SJSA1 (cell line): ENCODE measurements at regions not wholly inside any gene's neighbourhood (a gene's known extent, or its start where the extent isn't known, plus 50 kb on each side); places are given as distances from the start of the nearest gene placed in this dataset.
"Not testable (repeated sequence)": the region's sequence is repeated elsewhere in the genome, so short reads cannot be mapped to it uniquely, and the experiment has no call there.

ENCODE experiments used
- DNase-seq, 2 experiments: peaks; one replicate each; pipeline ENCODE4 v3.0.0-alpha.2; 2015 to 2020; ENCODE audit warnings: low spot score in 2 of 2, low read depth in 1 of 2
- H3K27ac ChIP-seq: fragments of 250-450 bp; sonication (Bioruptor Pico); 2 replicates; pipeline ENCODE4 v1.5.1; 2020; ENCODE audit warnings: mild to moderate bottlenecking, moderate library complexity
- H3K27me3 ChIP-seq: fragments of 250-450 bp; sonication (Bioruptor Pico); replicated peaks from 2 replicates; pipeline ENCODE4 v1.5.1; 2020; ENCODE audit warnings: mild to moderate bottlenecking, moderate library complexity
- H3K36me3 ChIP-seq: fragments of 250-450 bp; sonication (Bioruptor Pico); 2 replicates; pipeline ENCODE4 v1.5.1; 2020; ENCODE audit warnings: mild to moderate bottlenecking
- H3K4me1 ChIP-seq: fragments of 250-450 bp; sonication (Bioruptor Pico); replicated peaks from 2 replicates; pipeline ENCODE4 v1.6.1; 2021; ENCODE audit warnings: mild to moderate bottlenecking
- H3K4me3 ChIP-seq: fragments of 250-450 bp; sonication (Bioruptor Pico); 2 replicates; pipeline ENCODE4 v1.5.1; 2020; ENCODE audit warnings: mild to moderate bottlenecking
- H3K9me3 ChIP-seq: fragments of 250-450 bp; sonication (Bioruptor Pico); replicated peaks from 2 replicates; pipeline ENCODE4 v1.5.1; 2020; ENCODE audit warnings: mild to moderate bottlenecking

- H3K4me1 ChIP-seq, H3K4me3 ChIP-seq, H3K27ac ChIP-seq, H3K9me3 ChIP-seq, H3K27me3 ChIP-seq, H3K36me3 ChIP-seq, DNase-seq: not testable (repeated sequence)
These were observed 84.9 kb upstream of the G2E3 start for GRCh38 chr14:30473846-30474696.

- DNase-seq: no peak
- H3K9me3 ChIP-seq: no peaks in the 10 kb centered on the region
- H3K4me1 ChIP-seq: no peaks in the 10 kb centered on the region
- no peaks in the 10 kb centered on the region for H3K27me3 ChIP-seq
- H3K27ac ChIP-seq: no peak overlapping the region
- H3K4me3 ChIP-seq: no peak overlapping the region
- no peaks in the 10 kb centered on the region for H3K36me3 ChIP-seq
These were observed 76.7 kb upstream of the G2E3 start for GRCh38 chr14:30482276-30482675.

- H3K4me3 ChIP-seq: no peak overlapping the region
- no peaks in the 10 kb centered on the region for H3K4me1 ChIP-seq
- H3K27ac ChIP-seq: no peak overlapping the region
- no peaks in the 10 kb centered on the region for H3K9me3 ChIP-seq
- H3K27me3 ChIP-seq: no peaks in the 10 kb centered on the region
- no peak for DNase-seq
- no peaks in the 10 kb centered on the region for H3K36me3 ChIP-seq
These were observed 74.8 kb upstream of the G2E3 start for GRCh38 chr14:30484201-30484600.

GRCh38 chr14:30484976-30485375 is 74.0 kb upstream of the G2E3 start:
- Histone ChIP-seq H3K36me3 (no peaks in the 10 kb centered on the region), H3K27ac (no peak overlapping the region), H3K27me3 (no peaks in the 10 kb centered on the region), H3K9me3 (no peaks in the 10 kb centered on the region), H3K4me1 (no peaks in the 10 kb centered on the region), H3K4me3 (no peak overlapping the region)
- no peak for DNase-seq

GRCh38 chr14:30496852-30497251 is 62.1 kb upstream of the G2E3 start:
- Histone ChIP-seq H3K27me3 (peaks cover 8% of the 10 kb centered on the region; the same call in 1 of the 2 replicates), H3K36me3 (no peaks in the 10 kb centered on the region), H3K4me3 (no peak overlapping the region), H3K4me1 (no peaks in the 10 kb centered on the region), H3K27ac (no peak overlapping the region), H3K9me3 (no peaks in the 10 kb centered on the region)
- DNase-seq: no peak

GRCh38 chr14:30499358-30499757 is 59.6 kb upstream of the G2E3 start:
- no peaks in the 10 kb centered on the region for H3K4me1 ChIP-seq
- H3K36me3 ChIP-seq: no peaks in the 10 kb centered on the region
- H3K4me3 ChIP-seq: no peak overlapping the region
- no peak for DNase-seq
- H3K27ac ChIP-seq: no peak overlapping the region
- H3K9me3 ChIP-seq: no peaks in the 10 kb centered on the region
- H3K27me3 ChIP-seq: peaks cover 8% of the 10 kb centered on the region; the same call in 1 of the 2 replicates

GRCh38 chr14:30500222-30500621 is 58.7 kb upstream of the G2E3 start:
- Histone ChIP-seq H3K9me3 (no peaks in the 10 kb centered on the region), H3K4me1 (no peaks in the 10 kb centered on the region)

GRCh38 chr14:30507209-30507608 is 51.7 kb upstream of the G2E3 start:
- H3K27me3 ChIP-seq: peaks cover 12% of the 10 kb centered on the region
- no peak for DNase-seq
- no peak overlapping the region for H3K4me3 ChIP-seq
- H3K4me1 ChIP-seq: no peaks in the 10 kb centered on the region
- H3K27ac ChIP-seq: no peak overlapping the region
- H3K36me3 ChIP-seq: no peaks in the 10 kb centered on the region
- no peaks in the 10 kb centered on the region for H3K9me3 ChIP-seq

More at GRCh38 chr14:30500222-30500621, 58.7 kb upstream of the G2E3 start:
- DNase-seq: no peak
- no peak overlapping the region for H3K27ac ChIP-seq
- peaks cover 8% of the 10 kb centered on the region; the same call in 1 of the 2 replicates for H3K27me3 ChIP-seq
- H3K36me3 ChIP-seq: no peaks in the 10 kb centered on the region
- H3K4me3 ChIP-seq: no peak overlapping the region
